HCT116 (cell line): ENCODE measurements at regions not wholly inside any gene's neighbourhood (a gene's known extent, or its start where the extent isn't known, plus 50 kb on each side); places are given as distances from the start of the nearest gene placed in this dataset.

Experiments used
- ATAC-seq: fragments of 200-7000 bp; cut with Tn5 transposase; 2 replicates; pipeline ENCODE4 v1.9.1; 2020; ENCODE audit warnings: mild to moderate bottlenecking, moderate library complexity
- BruUV-seq: library from RNA; stranded (reverse); fragments of 400-500 nt; replicated peaks from 2 replicates; lab custom pipeline; 2021; lab: Mats Ljungman, UMichigan
- CTCF ChIA-PET: fragments of 300-600 bp; sonication (Branson Sonifier 250); formaldehyde crosslinking; loops from one replicate; lab custom pipeline; 2021; ENCODE audit warnings: antibody characterized with exemption; lab: Charles Lee
- POLR2A ChIA-PET: fragments of 300-600, 350-600 bp; sonication (Branson Sonifier 250); formaldehyde crosslinking; loops from one replicate; lab custom pipeline; 2021; ENCODE audit warnings: antibody characterized with exemption; lab: Charles Lee
- RAD21 ChIA-PET, 2 experiments: fragments of 300-600 bp; sonication (Branson Sonifier 250); formaldehyde crosslinking; loops; one replicate each; lab custom pipeline; 2023; ENCODE audit warnings: low total read pairs in 2 of 2; ENCODE audit not compliant: uncharacterized antibody in 2 of 2, unreplicated experiment in 2 of 2, low non-redundant PET in 1 of 2; lab: Charles Lee
- DNase-seq: peaks from one replicate; pipeline ENCODE4 v3.0.0-alpha.2; 2010; ENCODE audit warnings: low read depth, low spot score
- H2AFZ ChIP-seq: fragments of 200-600 bp; shearing (Covaris generic), sonication (generic); 2 replicates; pipeline ENCODE4 v1.6.1; 2017; ENCODE audit warnings: low read depth, mixed run types, mixed read lengths, antibody characterized with exemption, low read length; ENCODE audit not compliant: poor library complexity, severe bottlenecking
- H3K27ac ChIP-seq: 2 replicates; pipeline ENCODE4 v1.5.1; 2012; ENCODE audit warnings: low read depth, low read length
- H3K27me3 ChIP-seq: fragments of 200-600 bp; sonication (generic); 2 replicates; pipeline ENCODE4 v1.6.1; 2016; ENCODE audit warnings: mixed run types, low read length, mixed read lengths; ENCODE audit not compliant: insufficient read depth
- H3K36me3 ChIP-seq, 2 experiments: fragments of 200-500 bp in 1 of 2; fragments of 200-600 bp in 1 of 2; sonication (Bioruptor generic) in 1 of 2; sonication (generic) in 1 of 2; 2 replicates each; pipeline versions ENCODE4 v1.5.1 to v1.6.1; 2014 to 2016; ENCODE audit warnings: low read length in 2 of 2, inconsistent platforms in 1 of 2, mixed read lengths in 1 of 2, mixed run types in 1 of 2; ENCODE audit not compliant: insufficient read depth in 2 of 2, control insufficient read depth in 1 of 2
- H3K4me1 ChIP-seq, 2 experiments: fragments of 200-600 bp in 1 of 2; sonication (generic) in 1 of 2; 2 replicates each; pipeline versions ENCODE4 v1.5.1 to v1.6.1; 2012 to 2017; ENCODE audit warnings: low read length in 2 of 2, inconsistent platforms in 1 of 2, mild to moderate bottlenecking in 1 of 2, mixed read lengths in 1 of 2, mixed run types in 1 of 2, moderate library complexity in 1 of 2; ENCODE audit not compliant: insufficient read depth in 2 of 2, control insufficient read depth in 1 of 2
- H3K4me2 ChIP-seq: fragments of 200-600 bp; sonication (generic); 2 replicates; pipeline ENCODE4 v1.6.1; 2017; ENCODE audit warnings: mixed run types, low read length, mixed read lengths
- H3K4me3 ChIP-seq, 2 experiments: fragments of 200-600 bp in 1 of 2; sonication (generic) in 1 of 2; replicated peaks in 1 of 2; 2 replicates each; pipeline ENCODE4 v1.5.1; 2011 to 2016; ENCODE audit warnings: low read length in 2 of 2, control low read depth in 1 of 2, low read depth in 1 of 2, mild to moderate bottlenecking in 1 of 2, mixed read lengths in 1 of 2, mixed run types in 1 of 2
- H3K79me2 ChIP-seq: fragments of 200-600 bp; sonication (generic); 2 replicates; pipeline ENCODE4 v1.6.1; 2017; ENCODE audit warnings: mild to moderate bottlenecking, mixed run types, low read length, moderate library complexity, mixed read lengths; ENCODE audit not compliant: insufficient read depth
- H3K9ac ChIP-seq: fragments of 200-600 bp; sonication (generic); 2 replicates; pipeline ENCODE4 v1.6.1; 2016; ENCODE audit warnings: low read length, mixed read lengths
- H3K9me2 ChIP-seq: fragments of 200-600 bp; sonication (generic), shearing (Covaris generic); 2 replicates; pipeline ENCODE4 v1.6.1; 2017; ENCODE audit warnings: mixed run types, mild to moderate bottlenecking, moderate library complexity; ENCODE audit not compliant: insufficient read depth
- H3K9me3 ChIP-seq, 2 experiments: fragments of 200-500 bp in 1 of 2; fragments of 200-600 bp in 1 of 2; sonication (Bioruptor generic) in 1 of 2; sonication (generic) in 1 of 2; 2 replicates each; pipeline ENCODE4 v1.6.1; 2014 to 2017; ENCODE audit warnings: low read length in 2 of 2, mixed read lengths in 2 of 2, inconsistent platforms in 1 of 2, low read depth in 1 of 2, mild to moderate bottlenecking in 1 of 2, mixed run types in 1 of 2, moderate library complexity in 1 of 2; ENCODE audit not compliant: control insufficient read depth in 1 of 2, insufficient read depth in 1 of 2
- H4K20me1 ChIP-seq: fragments of 200-600 bp; sonication (generic), shearing (Covaris generic); 2 replicates; pipeline ENCODE4 v1.6.1; 2017; ENCODE audit warnings: mixed run types, mild to moderate bottlenecking, moderate library complexity; ENCODE audit not compliant: insufficient read depth
- ATF3 ChIP-seq: IDR thresholded peaks from 2 replicates; pipeline ENCODE4 v1.6.1; 2012
- FOSL1 ChIP-seq: IDR thresholded peaks from 2 replicates; pipeline ENCODE4 v1.6.1; 2012; ENCODE audit warnings: low read depth
- POLR2AphosphoS5 ChIP-seq: IDR thresholded peaks from 2 replicates; pipeline ENCODE4 v1.6.1; 2011; ENCODE audit warnings: mild to moderate bottlenecking, low read depth, low read length, moderate library complexity
- RAD21 ChIP-seq: IDR thresholded peaks from 2 replicates; pipeline ENCODE4 v1.6.1; 2012; ENCODE audit warnings: low read depth, mild to moderate bottlenecking
- ZBTB33 ChIP-seq: IDR thresholded peaks from 2 replicates; pipeline ENCODE4 v1.6.1; 2011; ENCODE audit warnings: mild to moderate bottlenecking, low read length, moderate library complexity; ENCODE audit not compliant: insufficient replicate concordance; ENCODE audit errors: extremely low read depth
- intact Hi-C: fragments of 100-400 bp; cut with micrococcal nuclease; formaldehyde crosslinking; loops from 2 replicates; pipeline ENCODE4 v1.10.0; 2022
- TF ChIP-seq, protein P1 (sequence below): IDR thresholded peaks from 2 replicates; pipeline ENCODE4 v1.6.1; 2012; ENCODE audit warnings: low read depth

- ATAC-seq (no peak), DNase-seq (no peak)
- H3K79me2 ChIP-seq = no peaks in the 10 kb centered on the region
- H3K9me2 ChIP-seq = no peaks in the 10 kb centered on the region
- intact Hi-C loops = no loop called here
- H3K36me3 ChIP-seq = no peaks in the 10 kb centered on the region
- no peak overlapping the region for H3K4me2 ChIP-seq
- no peak overlapping the region for H3K4me3 ChIP-seq
- no peaks in the 10 kb centered on the region for H4K20me1 ChIP-seq
- no peak overlapping the region for H2AFZ ChIP-seq
- ChIA-PET RAD21 (no interaction called here), CTCF (no interaction called here), POLR2A (no interaction called here)
- no peaks in the 10 kb centered on the region for H3K4me1 ChIP-seq
- H3K9me3 ChIP-seq = no peaks in the 10 kb centered on the region
- no peak overlapping the region for H3K9ac ChIP-seq
- H3K27me3 ChIP-seq = no peaks in the 10 kb centered on the region
- BruUV-seq = no TSS peak
- TF ChIP-seq ATF3 (no peak), POLR2AphosphoS5 (no peak), FOSL1 (no peak), ZBTB33 (no peak), RAD21 (no peak)
- TF ChIP-seq, protein P1, sequence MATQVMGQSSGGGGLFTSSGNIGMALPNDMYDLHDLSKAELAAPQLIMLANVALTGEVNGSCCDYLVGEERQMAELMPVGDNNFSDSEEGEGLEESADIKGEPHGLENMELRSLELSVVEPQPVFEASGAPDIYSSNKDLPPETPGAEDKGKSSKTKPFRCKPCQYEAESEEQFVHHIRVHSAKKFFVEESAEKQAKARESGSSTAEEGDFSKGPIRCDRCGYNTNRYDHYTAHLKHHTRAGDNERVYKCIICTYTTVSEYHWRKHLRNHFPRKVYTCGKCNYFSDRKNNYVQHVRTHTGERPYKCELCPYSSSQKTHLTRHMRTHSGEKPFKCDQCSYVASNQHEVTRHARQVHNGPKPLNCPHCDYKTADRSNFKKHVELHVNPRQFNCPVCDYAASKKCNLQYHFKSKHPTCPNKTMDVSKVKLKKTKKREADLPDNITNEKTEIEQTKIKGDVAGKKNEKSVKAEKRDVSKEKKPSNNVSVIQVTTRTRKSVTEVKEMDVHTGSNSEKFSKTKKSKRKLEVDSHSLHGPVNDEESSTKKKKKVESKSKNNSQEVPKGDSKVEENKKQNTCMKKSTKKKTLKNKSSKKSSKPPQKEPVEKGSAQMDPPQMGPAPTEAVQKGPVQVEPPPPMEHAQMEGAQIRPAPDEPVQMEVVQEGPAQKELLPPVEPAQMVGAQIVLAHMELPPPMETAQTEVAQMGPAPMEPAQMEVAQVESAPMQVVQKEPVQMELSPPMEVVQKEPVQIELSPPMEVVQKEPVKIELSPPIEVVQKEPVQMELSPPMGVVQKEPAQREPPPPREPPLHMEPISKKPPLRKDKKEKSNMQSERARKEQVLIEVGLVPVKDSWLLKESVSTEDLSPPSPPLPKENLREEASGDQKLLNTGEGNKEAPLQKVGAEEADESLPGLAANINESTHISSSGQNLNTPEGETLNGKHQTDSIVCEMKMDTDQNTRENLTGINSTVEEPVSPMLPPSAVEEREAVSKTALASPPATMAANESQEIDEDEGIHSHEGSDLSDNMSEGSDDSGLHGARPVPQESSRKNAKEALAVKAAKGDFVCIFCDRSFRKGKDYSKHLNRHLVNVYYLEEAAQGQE = no peak
- no peak overlapping the region for H3K27ac ChIP-seq
Observed at GRCh38 chr2:198383392-198383791, 579.0 kb downstream of the PLCL1 start.
